C4-2B (cell line): ENCODE measurements at regions not wholly inside any gene's neighbourhood (a gene's known extent, or its start where the extent isn't known, plus 50 kb on each side); places are given as distances from the start of the nearest gene placed in this dataset.

Experiments
- H3K27ac ChIP-seq: fragments of 450-650 bp; 2 replicates; pipeline ENCODE4 v1.5.1; 2017
- CTCF ChIP-seq: fragments of 450-650 bp; conservative IDR thresholded peaks from 2 replicates; pipeline ENCODE4 v1.5.1; 2017; ENCODE audit warnings: mild to moderate bottlenecking
- ZFX ChIP-seq: fragments of 450-650 bp; IDR thresholded peaks from 2 replicates; pipeline ENCODE4 v1.6.1; 2017

- H3K27ac ChIP-seq = no peak overlapping the region
- no peak for TF ChIP-seq ZFX
- TF ChIP-seq CTCF = no peak
Measured at GRCh38 chr2:12203528-12203927, 457.1 kb downstream of the LPIN1 start.

- H3K27ac ChIP-seq = no peak overlapping the region
- TF ChIP-seq CTCF = no peak
- TF ChIP-seq ZFX = no peak
Measured at GRCh38 chr2:12205086-12205485, 458.7 kb downstream of the LPIN1 start.

GRCh38 chr2:12207491-12207890 lies 461.1 kb downstream of the LPIN1 start:
- no peak overlapping the region for H3K27ac ChIP-seq
- TF ChIP-seq ZFX (no peak), CTCF (no peak)

- H3K27ac ChIP-seq = no peak overlapping the region
- TF ChIP-seq CTCF (no peak), ZFX (no peak)
Measured at GRCh38 chr2:12210016-12210933, 463.8 kb downstream of the LPIN1 start.

GRCh38 chr2:12211326-12212175 lies 465.1 kb downstream of the LPIN1 start:
- TF ChIP-seq ZFX = no peak
- no peak for TF ChIP-seq CTCF
- H3K27ac ChIP-seq = no peak overlapping the region

- H3K27ac ChIP-seq = no peak overlapping the region
- TF ChIP-seq CTCF = no peak
- TF ChIP-seq ZFX = no peak
Measured at GRCh38 chr2:12212841-12213597, 466.6 kb downstream of the LPIN1 start.
